Mammary epithelial cell (primary cell): ENCODE measurements at regions not wholly inside any gene's neighbourhood (a gene's known extent, or its start where the extent isn't known, plus 50 kb on each side); places are given as distances from the start of the nearest gene placed in this dataset.

Source experiments
- CTCF ChIP-seq, 2 donors: IDR thresholded peaks in 1 of 2; conservative IDR thresholded peaks in 1 of 2; 2 replicates each; pipeline ENCODE4 v1.5.1; 2011 to 2012; ENCODE audit warnings: inconsistent platforms in 2 of 2, low read length in 2 of 2, mild to moderate bottlenecking in 2 of 2, control low read depth in 1 of 2, low read depth in 1 of 2; ENCODE audit not compliant: insufficient read depth in 1 of 2; ENCODE audit errors: extremely low read depth in 1 of 2
- EZH2 ChIP-seq: IDR thresholded peaks from 2 replicates; pipeline ENCODE4 v1.6.1; 2012; ENCODE audit warnings: low read length, inconsistent platforms, borderline replicate concordance

GRCh38 chr10:4107285-4107851 is 322.4 kb upstream of the KLF6 start:
- no peak for TF ChIP-seq EZH2
- TF ChIP-seq CTCF (conservative IDR thresholded peaks at IDR 0.05 in 1 of 2, IDR thresholded peaks at IDR 0.05 in 1 of 2; ENCODE audit: extremely low read depth in 1 of 2, insufficient read depth in 1 of 2, low read depth in 1 of 2, low read length in 2 of 2), result no peak
